GM21529 (cell line): ENCODE measurements at regions not wholly inside any gene's neighbourhood (a gene's known extent, or its start where the extent isn't known, plus 50 kb on each side); places are given as distances from the start of the nearest gene placed in this dataset.
"Not testable (repeated sequence)": the region's sequence is repeated elsewhere in the genome, so short reads cannot be mapped to it uniquely, and the experiment has no call there.

ENCODE experiments used
- ATAC-seq: cut with Tn5 transposase; IDR thresholded peaks from one replicate; pipeline ENCODE4 v1.9.1; 2021; ENCODE audit not compliant: unreplicated experiment

GRCh38 chr1:95583661-95584210 lies 349.7 kb downstream of the RWDD3 start:
- ATAC-seq: no peak

- ATAC-seq: no peak
Observed at GRCh38 chr1:95584315-95584714, 350.3 kb downstream of the RWDD3 start.

- ATAC-seq: no peak
Observed at GRCh38 chr1:95604771-95605170, 370.8 kb downstream of the RWDD3 start.

- no peak for ATAC-seq
Observed at GRCh38 chr1:95614197-95614596, 380.2 kb downstream of the RWDD3 start.

- ATAC-seq: no peak
Observed at GRCh38 chr1:95615421-95615820, 381.4 kb downstream of the RWDD3 start.

- ATAC-seq: no peak
Observed at GRCh38 chr1:95620076-95620475, 386.1 kb downstream of the RWDD3 start.

- ATAC-seq: no peak
Observed at GRCh38 chr1:95622609-95623008, 388.6 kb downstream of the RWDD3 start.

- no peak for ATAC-seq
Observed at GRCh38 chr1:95625224-95625623, 391.2 kb downstream of the RWDD3 start.

- no peak for ATAC-seq
Observed at GRCh38 chr1:95627244-95627643, 393.2 kb downstream of the RWDD3 start.

GRCh38 chr1:95631695-95632094 lies 397.7 kb downstream of the RWDD3 start:
- no peak for ATAC-seq

- ATAC-seq: no peak
Observed at GRCh38 chr1:95635811-95636210, 401.8 kb downstream of the RWDD3 start.

- ATAC-seq: no peak
Observed at GRCh38 chr1:95636897-95637296, 402.9 kb downstream of the RWDD3 start.

- no peak for ATAC-seq
Observed at GRCh38 chr1:95640746-95641145, 406.7 kb downstream of the RWDD3 start.

- no peak for ATAC-seq
Observed at GRCh38 chr1:95641386-95641785, 407.4 kb downstream of the RWDD3 start.

- no peak for ATAC-seq
Observed at GRCh38 chr1:95642035-95642434, 408.0 kb downstream of the RWDD3 start.

- no peak for ATAC-seq
Observed at GRCh38 chr1:95643071-95643470, 409.1 kb downstream of the RWDD3 start.

GRCh38 chr1:95645126-95645525 lies 411.1 kb downstream of the RWDD3 start:
- ATAC-seq: not testable (repeated sequence)

GRCh38 chr1:95650631-95651030 lies 416.6 kb downstream of the RWDD3 start:
- no peak for ATAC-seq

- no peak for ATAC-seq
Observed at GRCh38 chr1:95652423-95652965, 418.5 kb downstream of the RWDD3 start.

GRCh38 chr1:95653618-95654017 lies 419.6 kb downstream of the RWDD3 start:
- no peak for ATAC-seq

- no peak for ATAC-seq
Observed at GRCh38 chr1:95655321-95656020, 421.5 kb downstream of the RWDD3 start.

- no peak for ATAC-seq
Observed at GRCh38 chr1:95657248-95657647, 423.2 kb downstream of the RWDD3 start.

- ATAC-seq: no peak
Observed at GRCh38 chr1:95659166-95659565, 425.2 kb downstream of the RWDD3 start.
